T-cell (primary cell): ENCODE measurements at regions not wholly inside any gene's neighbourhood (a gene's known extent, or its start where the extent isn't known, plus 50 kb on each side); places are given as distances from the start of the nearest gene placed in this dataset.

ENCODE experiments used
- ATAC-seq, 4 experiments: fragments of 200-7000 bp in 3 of 4; fragments of 150-1000 bp in 1 of 4; cut with Tn5 transposase; replicated peaks in 1 of 4; 1 replicate in 3 of 4; 2 replicates in 1 of 4; pipeline ENCODE4 v1.10.0; 2021; ENCODE audit warnings: moderate library complexity in 3 of 4, mild to moderate bottlenecking in 2 of 4, moderate number of reproducible peaks in 1 of 4
- CTCF ChIA-PET, 2 donors: fragments of 300-600 bp; sonication (Branson Sonifier 250); formaldehyde crosslinking; loops; one replicate each; lab custom pipeline; 2022; ENCODE audit warnings: antibody characterized with exemption in 2 of 2; lab: Charles Lee
- POLR2A ChIA-PET, 2 donors: fragments of 300-600 bp; sonication (Branson Sonifier 250); formaldehyde crosslinking; loops; one replicate each; lab custom pipeline; 2022; ENCODE audit warnings: antibody characterized with exemption in 2 of 2; lab: Charles Lee
- DNase-seq, 35 experiments: peaks; one replicate each; pipeline versions ENCODE4 v3.0.0 to v3.0.0-alpha.2; 2013 to 2023
- H3K27ac ChIP-seq: one replicate; pipeline ENCODE4 v1.5.1; 2013; ENCODE audit warnings: low read length
- H3K27me3 ChIP-seq, 2 experiments: replicated peaks in 1 of 2; 1 replicate in 1 of 2; 2 replicates in 1 of 2; pipeline versions ENCODE4 v1.6.1 to v1.7.0; 2013; ENCODE audit warnings: low read length in 1 of 2, mixed read lengths in 1 of 2; ENCODE audit not compliant: control insufficient read depth in 2 of 2, insufficient read depth in 2 of 2; ENCODE audit errors: extremely low read depth in 1 of 2
- H3K36me3 ChIP-seq, 2 donors: 1 replicate in 1 of 2; 2 replicates in 1 of 2; pipeline versions ENCODE4 v1.6.1 to v1.7.0; 2013; ENCODE audit warnings: low read length in 1 of 2; ENCODE audit not compliant: control insufficient read depth in 2 of 2, insufficient read depth in 1 of 2; ENCODE audit errors: extremely low read depth in 1 of 2
- H3K4me1 ChIP-seq, 2 experiments: 1 replicate in 1 of 2; 2 replicates in 1 of 2; pipeline versions ENCODE4 v1.6.1 to v1.7.0; 2013; ENCODE audit warnings: low read length in 2 of 2, mixed read lengths in 1 of 2; ENCODE audit not compliant: insufficient read depth in 2 of 2, control insufficient read depth in 1 of 2; ENCODE audit errors: extremely low read depth in 1 of 2
- H3K4me3 ChIP-seq, 2 donors: 1 replicate in 1 of 2; 2 replicates in 1 of 2; pipeline versions ENCODE4 v1.5.1 to v1.7.0; 2013; ENCODE audit warnings: mild to moderate bottlenecking in 2 of 2, low read length in 1 of 2, moderate library complexity in 1 of 2; ENCODE audit not compliant: control insufficient read depth in 1 of 2; ENCODE audit errors: extremely low read depth in 1 of 2
- H3K9me3 ChIP-seq: 2 replicates; pipeline ENCODE4 v1.7.0; 2013
- H3K27ac Mint-ChIP-seq, 2 donors: one replicate each; pipeline ENCODE4 v1.8.0; 2020 to 2021; ENCODE audit warnings: mild to moderate bottlenecking in 2 of 2, mixed read lengths in 2 of 2
- H3K27me3 Mint-ChIP-seq, 2 donors: one replicate each; pipeline ENCODE4 v1.8.0; 2021 to 2022; ENCODE audit warnings: mixed read lengths in 2 of 2
- H3K36me3 Mint-ChIP-seq: one replicate; pipeline ENCODE4 v1.8.0; 2021; ENCODE audit warnings: mixed read lengths
- H3K4me1 Mint-ChIP-seq, 3 donors: one replicate each; pipeline ENCODE4 v1.8.0; 2020 to 2022; ENCODE audit warnings: mixed read lengths in 3 of 3, mild to moderate bottlenecking in 1 of 3
- H3K4me3 Mint-ChIP-seq, 3 donors: one replicate each; pipeline ENCODE4 v1.8.0; 2020 to 2022; ENCODE audit warnings: mild to moderate bottlenecking in 3 of 3, mixed read lengths in 3 of 3, moderate library complexity in 3 of 3
- H3K9me3 Mint-ChIP-seq, 3 donors: one replicate each; pipeline ENCODE4 v1.8.0; 2020 to 2022; ENCODE audit warnings: mixed read lengths in 3 of 3
- WGBS: methylation state at CpG from one replicate; pipeline ENCODE4 v1.1.5; 2013; ENCODE audit warnings: missing lambda C conversion rate; ENCODE audit not compliant: insufficient coverage; 5-methylcytosine and 5-hydroxymethylcytosine counted together

DNA sequence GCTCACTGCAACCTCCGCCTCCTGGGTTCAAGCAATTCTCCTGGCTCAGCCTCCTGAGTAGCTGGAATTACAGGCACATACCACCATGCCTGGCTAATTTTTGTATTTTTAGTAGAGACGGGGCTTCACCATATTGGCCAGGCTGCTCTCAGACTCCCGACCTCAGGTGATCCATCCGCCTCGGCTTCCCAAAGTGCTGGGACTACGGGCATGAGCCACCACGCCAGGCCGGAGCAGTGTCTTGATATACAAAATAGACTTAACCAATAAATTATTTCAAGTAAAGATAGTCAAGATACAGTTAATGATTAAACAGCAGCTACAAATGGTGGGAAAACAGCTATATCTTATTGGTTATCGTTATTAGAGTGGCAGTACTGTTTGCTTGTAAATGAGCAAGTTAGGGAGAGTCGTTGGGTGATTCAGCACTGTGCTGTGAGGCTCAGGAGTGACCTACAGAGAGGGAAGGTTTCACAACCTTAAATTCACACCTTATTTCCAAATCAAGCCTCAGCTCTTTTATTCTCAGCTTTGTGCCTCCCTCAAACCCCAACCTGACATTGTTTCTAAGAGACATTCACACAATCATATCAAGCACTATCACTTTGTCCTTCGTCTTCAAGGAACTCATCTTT lies 1128.4 kb upstream of the MAP3K7 start:
- H3K27ac ChIP-seq: no peak overlapping the region
- ATAC-seq: no peak
- Mint-ChIP-seq H3K27ac (no peak overlapping the region), H3K36me3 (no peaks in the 10 kb centered on the region), H3K4me3 (no peak overlapping the region), H3K27me3 (no peaks in the 10 kb centered on the region), H3K4me1 (no peaks in the 10 kb centered on the region), H3K9me3 (peaks cover 0 to 8% (median 2%) of the 10 kb centered on the region in 3 donors)
- no peak overlapping the region for H3K4me3 ChIP-seq
- no peaks in the 10 kb centered on the region for H3K4me1 ChIP-seq
- WGBS: 83% methylated on average over 1 of the region's 11 CpGs
- POLR2A ChIA-PET: no interaction called here
- no peaks in the 10 kb centered on the region for H3K36me3 ChIP-seq
- H3K27me3 ChIP-seq: no peaks in the 10 kb centered on the region
- no peak for DNase-seq
- CTCF ChIA-PET: no interaction called here
- H3K9me3 ChIP-seq: no peaks in the 10 kb centered on the region

DNA sequence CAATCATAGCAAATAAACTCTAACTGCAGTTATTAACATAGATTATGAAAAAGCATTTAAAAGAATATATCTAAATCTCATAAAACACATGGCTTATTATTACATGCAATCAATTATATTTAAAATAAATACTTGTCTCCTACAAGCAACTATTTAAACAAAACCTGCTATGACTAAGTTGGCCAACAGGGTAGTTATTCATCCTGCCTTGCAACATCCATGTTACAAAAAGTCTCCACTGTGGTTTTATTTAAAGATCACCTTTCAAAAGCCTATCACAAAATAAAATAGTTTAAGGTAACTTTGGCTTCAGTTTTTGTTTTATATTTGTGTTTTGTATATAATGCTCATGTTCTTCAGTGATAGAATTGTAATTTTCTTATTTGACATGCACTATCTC lies 1127.0 kb upstream of the MAP3K7 start:
- Histone ChIP-seq H3K4me1 (no peaks in the 10 kb centered on the region), H3K27ac (no peak overlapping the region), H3K27me3 (no peaks in the 10 kb centered on the region), H3K36me3 (no peaks in the 10 kb centered on the region), H3K4me3 (no peak overlapping the region), H3K9me3 (no peaks in the 10 kb centered on the region)
- ATAC-seq: no peak
- Mint-ChIP-seq H3K4me1 (no peaks in the 10 kb centered on the region), H3K27me3 (no peaks in the 10 kb centered on the region), H3K9me3 (peaks cover 0 to 8% (median 2%) of the 10 kb centered on the region in 3 donors), H3K27ac (no peak overlapping the region), H3K36me3 (no peaks in the 10 kb centered on the region), H3K4me3 (no peak overlapping the region)
- DNase-seq: no peak
- ChIA-PET CTCF (no interaction called here), POLR2A (no interaction called here)

DNA sequence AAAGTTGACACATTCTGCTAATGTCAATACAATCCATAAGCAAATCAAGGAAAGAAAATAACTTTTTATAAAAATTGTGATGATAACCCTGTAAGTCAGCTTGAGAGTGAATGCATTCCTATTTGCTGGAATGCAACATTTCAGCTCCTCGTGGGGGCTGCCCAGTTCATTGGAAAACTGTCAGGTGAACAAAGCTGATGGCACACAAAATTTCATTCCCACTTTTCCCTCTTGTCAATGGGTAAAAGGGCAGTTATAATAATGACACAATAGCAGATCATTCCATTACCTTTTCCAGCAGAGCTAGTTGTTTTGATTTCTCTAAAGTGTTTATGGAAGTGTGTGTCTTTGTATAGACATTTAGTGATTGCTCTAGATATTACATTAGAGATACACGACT lies 1124.6 kb upstream of the MAP3K7 start:
- H3K9me3 Mint-ChIP-seq: peaks cover 0 to 8% (median 3%) of the 10 kb centered on the region in 3 donors
- H3K27me3 Mint-ChIP-seq: no peaks in the 10 kb centered on the region
- H3K27ac Mint-ChIP-seq: no peak overlapping the region
- WGBS: no CpG with 5 or more reads among the region's 2 CpGs
- ChIA-PET POLR2A (no interaction called here), CTCF (interaction anchor here in 1 of 2 donors (0.5 kb wide), 1 partner anchor 365 kb away, joined by 3 read pairs; no protein-coding TSS in a partner anchor)
- Histone ChIP-seq H3K9me3 (no peaks in the 10 kb centered on the region), H3K27ac (no peak overlapping the region), H3K4me3 (no peak overlapping the region), H3K4me1 (no peaks in the 10 kb centered on the region), H3K36me3 (no peaks in the 10 kb centered on the region), H3K27me3 (no peaks in the 10 kb centered on the region)
- no peaks in the 10 kb centered on the region for H3K4me1 Mint-ChIP-seq
- no peak overlapping the region for H3K4me3 Mint-ChIP-seq
- H3K36me3 Mint-ChIP-seq: no peaks in the 10 kb centered on the region
- ATAC-seq: no peak
- DNase-seq: no peak

DNA sequence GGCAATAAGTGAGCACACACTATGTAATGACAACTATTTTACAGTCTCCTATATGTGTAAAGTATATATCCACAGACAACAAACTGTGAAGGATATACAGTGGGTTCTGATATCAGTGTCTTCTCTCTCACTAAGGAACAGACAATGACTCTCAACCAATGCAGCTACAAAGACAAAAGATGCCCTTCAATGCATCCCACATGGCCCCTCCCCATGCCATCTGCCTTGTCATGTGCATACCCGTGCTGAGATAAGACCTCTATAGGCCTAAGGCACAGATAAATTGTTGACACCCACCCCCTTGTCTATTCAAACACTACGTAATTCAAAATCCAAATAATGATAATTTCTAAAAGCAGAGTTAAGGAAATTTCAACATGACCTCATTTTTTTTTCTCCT lies 1123.5 kb upstream of the MAP3K7 start:
- ChIA-PET CTCF (no interaction called here), POLR2A (no interaction called here)
- H3K9me3 Mint-ChIP-seq: peaks cover 0 to 3% (median 0%) of the 10 kb centered on the region in 3 donors
- H3K36me3 ChIP-seq: no peaks in the 10 kb centered on the region
- no peak overlapping the region for H3K27ac ChIP-seq
- ATAC-seq (no peak), DNase-seq (no peak)
- H3K4me1 Mint-ChIP-seq: no peaks in the 10 kb centered on the region
- no peaks in the 10 kb centered on the region for H3K36me3 Mint-ChIP-seq
- no peak overlapping the region for H3K4me3 Mint-ChIP-seq
- no peak overlapping the region for H3K27ac Mint-ChIP-seq
- WGBS: no CpG with 5 or more reads among the region's 2 CpGs
- no peaks in the 10 kb centered on the region for H3K4me1 ChIP-seq
- H3K27me3 Mint-ChIP-seq: no peaks in the 10 kb centered on the region
- no peaks in the 10 kb centered on the region for H3K27me3 ChIP-seq
- H3K4me3 ChIP-seq: no peak overlapping the region
- no peaks in the 10 kb centered on the region for H3K9me3 ChIP-seq

DNA sequence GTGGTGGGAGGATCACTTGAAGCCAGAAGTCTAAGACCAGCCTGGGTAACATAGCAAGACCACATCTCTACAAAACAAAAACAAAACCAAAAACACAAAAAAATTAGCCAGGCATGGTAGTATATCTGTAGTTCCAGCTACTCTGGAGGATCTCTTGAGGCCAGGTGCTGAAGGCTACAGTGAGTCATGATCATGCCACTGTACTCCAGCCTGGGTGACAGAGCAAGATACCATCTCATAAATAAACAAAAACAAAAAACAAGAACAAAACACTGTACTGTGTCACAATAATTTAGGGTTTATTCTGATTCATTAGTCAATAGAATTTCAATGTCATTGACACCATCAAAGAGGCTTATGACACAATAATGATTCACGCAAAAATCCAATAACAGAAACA lies 1121.7 kb upstream of the MAP3K7 start:
- H3K4me3 ChIP-seq: no peak overlapping the region
- Mint-ChIP-seq H3K4me1 (no peaks in the 10 kb centered on the region), H3K36me3 (no peaks in the 10 kb centered on the region), H3K27me3 (no peaks in the 10 kb centered on the region), H3K4me3 (no peak overlapping the region), H3K9me3 (peaks cover 0 to 3% (median 0%) of the 10 kb centered on the region in 3 donors), H3K27ac (no peak overlapping the region)
- DNase-seq (no peak), ATAC-seq (no peak)
- no peaks in the 10 kb centered on the region for H3K27me3 ChIP-seq
- ChIA-PET POLR2A (no interaction called here), CTCF (no interaction called here)
- no peaks in the 10 kb centered on the region for H3K4me1 ChIP-seq
- no peaks in the 10 kb centered on the region for H3K9me3 ChIP-seq
- no peak overlapping the region for H3K27ac ChIP-seq
- no peaks in the 10 kb centered on the region for H3K36me3 ChIP-seq
- WGBS: no CpG with 5 or more reads among the region's 1 CpG

DNA sequence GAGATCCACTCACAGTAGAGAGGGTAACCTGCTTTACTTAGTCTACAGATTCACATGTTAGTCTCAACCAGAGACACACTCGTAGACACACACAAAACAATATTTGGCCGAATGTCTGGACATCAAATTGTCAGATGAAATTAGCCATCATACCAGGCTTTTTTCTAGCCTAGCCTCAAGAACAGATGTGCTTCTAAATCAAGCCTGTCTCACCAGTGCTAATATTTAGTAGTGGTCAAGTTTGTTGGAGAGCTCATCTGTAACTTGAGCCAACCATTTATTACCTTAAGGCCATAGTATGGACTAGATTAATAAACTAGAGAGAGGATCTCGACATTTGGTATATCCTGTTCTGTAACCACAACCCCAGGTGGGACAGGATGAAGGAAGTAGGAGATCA lies 1118.8 kb upstream of the MAP3K7 start:
- H3K4me3 Mint-ChIP-seq: no peak overlapping the region
- no CpG with 5 or more reads among the region's 3 CpGs for WGBS
- H3K4me3 ChIP-seq: no peak overlapping the region
- no peaks in the 10 kb centered on the region for H3K4me1 ChIP-seq
- H3K27me3 Mint-ChIP-seq: no peaks in the 10 kb centered on the region
- no peak overlapping the region for H3K27ac ChIP-seq
- no peaks in the 10 kb centered on the region for H3K36me3 ChIP-seq
- H3K27me3 ChIP-seq: no peaks in the 10 kb centered on the region
- DNase-seq (no peak), ATAC-seq (no peak)
- no peak overlapping the region for H3K27ac Mint-ChIP-seq
- H3K4me1 Mint-ChIP-seq: no peaks in the 10 kb centered on the region
- H3K36me3 Mint-ChIP-seq: no peaks in the 10 kb centered on the region
- POLR2A ChIA-PET: no interaction called here
- CTCF ChIA-PET: no interaction called here
- H3K9me3 ChIP-seq: no peaks in the 10 kb centered on the region
- H3K9me3 Mint-ChIP-seq: peaks cover 4 to 15% (median 6%) of the 10 kb centered on the region in 3 donors

DNA sequence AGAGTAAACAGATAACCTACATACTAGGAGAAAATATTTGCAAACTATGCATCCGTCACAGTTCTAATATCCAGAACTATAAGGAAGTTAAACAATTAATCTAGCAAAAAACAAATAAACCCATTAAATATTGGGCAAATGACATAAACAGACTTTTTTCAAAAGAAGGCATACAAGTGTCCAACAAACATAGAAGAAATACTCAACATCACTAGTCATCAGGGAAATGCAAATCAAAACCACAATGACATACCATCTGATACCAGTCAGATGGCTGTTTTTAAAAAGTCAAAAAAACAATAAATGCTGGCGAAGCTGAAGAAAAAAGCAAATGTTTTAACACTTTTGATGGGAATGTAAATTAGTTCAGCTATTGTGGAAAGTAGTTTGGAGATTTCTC lies 1117.7 kb upstream of the MAP3K7 start:
- ChIA-PET CTCF (no interaction called here), POLR2A (no interaction called here)
- H3K27me3 Mint-ChIP-seq: no peaks in the 10 kb centered on the region

More for the DNA sequence above, 1117.7 kb upstream of the MAP3K7 start:
- no peak overlapping the region for H3K27ac Mint-ChIP-seq
- WGBS: no CpG with 5 or more reads among the region's 2 CpGs
- no peaks in the 10 kb centered on the region for H3K4me1 Mint-ChIP-seq
- H3K4me3 ChIP-seq: no peak overlapping the region
- ATAC-seq (no peak), DNase-seq (no peak)
- no peaks in the 10 kb centered on the region for H3K36me3 Mint-ChIP-seq
- no peaks in the 10 kb centered on the region for H3K9me3 ChIP-seq
- no peaks in the 10 kb centered on the region for H3K36me3 ChIP-seq
- H3K9me3 Mint-ChIP-seq: peaks cover 4 to 15% (median 6%) of the 10 kb centered on the region in 3 donors
- H3K4me3 Mint-ChIP-seq: no peak overlapping the region
- no peaks in the 10 kb centered on the region for H3K27me3 ChIP-seq
- H3K4me1 ChIP-seq: no peaks in the 10 kb centered on the region
- no peak overlapping the region for H3K27ac ChIP-seq
